Panc1 (cell line): ENCODE measurements at regions not wholly inside any gene's neighbourhood (a gene's known extent, or its start where the extent isn't known, plus 50 kb on each side); places are given as distances from the start of the nearest gene placed in this dataset.

Source experiments
- POLR2AphosphoS5 ChIP-seq: IDR thresholded peaks from 2 replicates; pipeline ENCODE4 v1.6.1; 2012; ENCODE audit warnings: mild to moderate bottlenecking, low read depth, low read length, moderate library complexity
- SIN3A ChIP-seq: IDR thresholded peaks from 2 replicates; pipeline ENCODE4 v1.6.1; 2012; ENCODE audit warnings: low read depth, mild to moderate bottlenecking, low read length, moderate library complexity, borderline replicate concordance; ENCODE audit not compliant: insufficient read depth
- TF ChIP-seq, protein P1 (sequence below): fragments of 450-650 bp; IDR thresholded peaks from 2 replicates; pipeline ENCODE4 v1.5.1; 2017; ENCODE audit warnings: mild to moderate bottlenecking
- TF ChIP-seq, protein P2 (sequence below), 2 experiments: IDR thresholded peaks; 2 replicates each; pipeline ENCODE4 v1.6.1; 2011 to 2012; ENCODE audit warnings: low read depth in 2 of 2, control low read depth in 1 of 2, low read length in 1 of 2, mild to moderate bottlenecking in 1 of 2, moderate library complexity in 1 of 2; ENCODE audit not compliant: insufficient read depth in 1 of 2

DNA sequence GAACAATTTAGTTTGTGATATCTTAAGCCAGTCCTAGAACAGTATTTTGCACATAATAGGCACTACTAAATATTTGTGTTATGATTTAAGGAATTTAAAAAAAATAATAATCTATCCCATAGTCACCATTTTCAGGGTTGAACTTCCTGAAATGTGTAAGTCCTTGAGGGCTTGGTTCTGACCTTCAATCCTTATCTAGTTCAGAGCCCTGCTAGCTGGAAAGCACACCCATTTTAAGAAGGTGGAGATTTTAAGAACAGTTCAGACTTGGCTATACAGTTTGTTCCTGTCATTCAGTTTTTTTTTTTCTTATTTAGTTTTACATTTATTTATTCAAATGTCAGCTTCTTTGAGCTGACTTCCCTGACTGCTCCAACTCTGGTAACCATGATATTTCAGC, 183.4 kb upstream of the MAGI2 start:
- TF ChIP-seq, protein P1, sequence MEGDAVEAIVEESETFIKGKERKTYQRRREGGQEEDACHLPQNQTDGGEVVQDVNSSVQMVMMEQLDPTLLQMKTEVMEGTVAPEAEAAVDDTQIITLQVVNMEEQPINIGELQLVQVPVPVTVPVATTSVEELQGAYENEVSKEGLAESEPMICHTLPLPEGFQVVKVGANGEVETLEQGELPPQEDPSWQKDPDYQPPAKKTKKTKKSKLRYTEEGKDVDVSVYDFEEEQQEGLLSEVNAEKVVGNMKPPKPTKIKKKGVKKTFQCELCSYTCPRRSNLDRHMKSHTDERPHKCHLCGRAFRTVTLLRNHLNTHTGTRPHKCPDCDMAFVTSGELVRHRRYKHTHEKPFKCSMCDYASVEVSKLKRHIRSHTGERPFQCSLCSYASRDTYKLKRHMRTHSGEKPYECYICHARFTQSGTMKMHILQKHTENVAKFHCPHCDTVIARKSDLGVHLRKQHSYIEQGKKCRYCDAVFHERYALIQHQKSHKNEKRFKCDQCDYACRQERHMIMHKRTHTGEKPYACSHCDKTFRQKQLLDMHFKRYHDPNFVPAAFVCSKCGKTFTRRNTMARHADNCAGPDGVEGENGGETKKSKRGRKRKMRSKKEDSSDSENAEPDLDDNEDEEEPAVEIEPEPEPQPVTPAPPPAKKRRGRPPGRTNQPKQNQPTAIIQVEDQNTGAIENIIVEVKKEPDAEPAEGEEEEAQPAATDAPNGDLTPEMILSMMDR = no peak
- TF ChIP-seq SIN3A (no peak), POLR2AphosphoS5 (no peak)
- TF ChIP-seq, protein P2, sequence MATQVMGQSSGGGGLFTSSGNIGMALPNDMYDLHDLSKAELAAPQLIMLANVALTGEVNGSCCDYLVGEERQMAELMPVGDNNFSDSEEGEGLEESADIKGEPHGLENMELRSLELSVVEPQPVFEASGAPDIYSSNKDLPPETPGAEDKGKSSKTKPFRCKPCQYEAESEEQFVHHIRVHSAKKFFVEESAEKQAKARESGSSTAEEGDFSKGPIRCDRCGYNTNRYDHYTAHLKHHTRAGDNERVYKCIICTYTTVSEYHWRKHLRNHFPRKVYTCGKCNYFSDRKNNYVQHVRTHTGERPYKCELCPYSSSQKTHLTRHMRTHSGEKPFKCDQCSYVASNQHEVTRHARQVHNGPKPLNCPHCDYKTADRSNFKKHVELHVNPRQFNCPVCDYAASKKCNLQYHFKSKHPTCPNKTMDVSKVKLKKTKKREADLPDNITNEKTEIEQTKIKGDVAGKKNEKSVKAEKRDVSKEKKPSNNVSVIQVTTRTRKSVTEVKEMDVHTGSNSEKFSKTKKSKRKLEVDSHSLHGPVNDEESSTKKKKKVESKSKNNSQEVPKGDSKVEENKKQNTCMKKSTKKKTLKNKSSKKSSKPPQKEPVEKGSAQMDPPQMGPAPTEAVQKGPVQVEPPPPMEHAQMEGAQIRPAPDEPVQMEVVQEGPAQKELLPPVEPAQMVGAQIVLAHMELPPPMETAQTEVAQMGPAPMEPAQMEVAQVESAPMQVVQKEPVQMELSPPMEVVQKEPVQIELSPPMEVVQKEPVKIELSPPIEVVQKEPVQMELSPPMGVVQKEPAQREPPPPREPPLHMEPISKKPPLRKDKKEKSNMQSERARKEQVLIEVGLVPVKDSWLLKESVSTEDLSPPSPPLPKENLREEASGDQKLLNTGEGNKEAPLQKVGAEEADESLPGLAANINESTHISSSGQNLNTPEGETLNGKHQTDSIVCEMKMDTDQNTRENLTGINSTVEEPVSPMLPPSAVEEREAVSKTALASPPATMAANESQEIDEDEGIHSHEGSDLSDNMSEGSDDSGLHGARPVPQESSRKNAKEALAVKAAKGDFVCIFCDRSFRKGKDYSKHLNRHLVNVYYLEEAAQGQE (IDR thresholded peaks at IDR 0.05; ENCODE audit: insufficient read depth in 1 of 2, low read depth in 2 of 2, low read length in 1 of 2) = no peak
